HCT116 (cell line): ENCODE measurements at regions not wholly inside any gene's neighbourhood (a gene's known extent, or its start where the extent isn't known, plus 50 kb on each side); places are given as distances from the start of the nearest gene placed in this dataset.

Experiments used
- ATAC-seq: fragments of 200-7000 bp; cut with Tn5 transposase; 2 replicates; pipeline ENCODE4 v1.9.1; 2020; ENCODE audit warnings: mild to moderate bottlenecking, moderate library complexity
- BruUV-seq: library from RNA; stranded (reverse); fragments of 400-500 nt; replicated peaks from 2 replicates; lab custom pipeline; 2021; lab: Mats Ljungman, UMichigan
- CTCF ChIA-PET: fragments of 300-600 bp; sonication (Branson Sonifier 250); formaldehyde crosslinking; loops from one replicate; lab custom pipeline; 2021; ENCODE audit warnings: antibody characterized with exemption; lab: Charles Lee
- POLR2A ChIA-PET: fragments of 300-600, 350-600 bp; sonication (Branson Sonifier 250); formaldehyde crosslinking; loops from one replicate; lab custom pipeline; 2021; ENCODE audit warnings: antibody characterized with exemption; lab: Charles Lee
- RAD21 ChIA-PET, 2 experiments: fragments of 300-600 bp; sonication (Branson Sonifier 250); formaldehyde crosslinking; loops; one replicate each; lab custom pipeline; 2023; ENCODE audit warnings: low total read pairs in 2 of 2; ENCODE audit not compliant: uncharacterized antibody in 2 of 2, unreplicated experiment in 2 of 2, low non-redundant PET in 1 of 2; lab: Charles Lee
- DNase-seq: peaks from one replicate; pipeline ENCODE4 v3.0.0-alpha.2; 2010; ENCODE audit warnings: low read depth, low spot score
- H2AFZ ChIP-seq: fragments of 200-600 bp; shearing (Covaris generic), sonication (generic); 2 replicates; pipeline ENCODE4 v1.6.1; 2017; ENCODE audit warnings: low read depth, mixed run types, mixed read lengths, antibody characterized with exemption, low read length; ENCODE audit not compliant: poor library complexity, severe bottlenecking
- H3K27ac ChIP-seq: 2 replicates; pipeline ENCODE4 v1.5.1; 2012; ENCODE audit warnings: low read depth, low read length
- H3K27me3 ChIP-seq: fragments of 200-600 bp; sonication (generic); 2 replicates; pipeline ENCODE4 v1.6.1; 2016; ENCODE audit warnings: mixed run types, low read length, mixed read lengths; ENCODE audit not compliant: insufficient read depth
- H3K36me3 ChIP-seq, 2 experiments: fragments of 200-500 bp in 1 of 2; fragments of 200-600 bp in 1 of 2; sonication (Bioruptor generic) in 1 of 2; sonication (generic) in 1 of 2; 2 replicates each; pipeline versions ENCODE4 v1.5.1 to v1.6.1; 2014 to 2016; ENCODE audit warnings: low read length in 2 of 2, inconsistent platforms in 1 of 2, mixed read lengths in 1 of 2, mixed run types in 1 of 2; ENCODE audit not compliant: insufficient read depth in 2 of 2, control insufficient read depth in 1 of 2
- H3K4me1 ChIP-seq, 2 experiments: fragments of 200-600 bp in 1 of 2; sonication (generic) in 1 of 2; 2 replicates each; pipeline versions ENCODE4 v1.5.1 to v1.6.1; 2012 to 2017; ENCODE audit warnings: low read length in 2 of 2, inconsistent platforms in 1 of 2, mild to moderate bottlenecking in 1 of 2, mixed read lengths in 1 of 2, mixed run types in 1 of 2, moderate library complexity in 1 of 2; ENCODE audit not compliant: insufficient read depth in 2 of 2, control insufficient read depth in 1 of 2
- H3K4me2 ChIP-seq: fragments of 200-600 bp; sonication (generic); 2 replicates; pipeline ENCODE4 v1.6.1; 2017; ENCODE audit warnings: mixed run types, low read length, mixed read lengths
- H3K4me3 ChIP-seq, 2 experiments: fragments of 200-600 bp in 1 of 2; sonication (generic) in 1 of 2; replicated peaks in 1 of 2; 2 replicates each; pipeline ENCODE4 v1.5.1; 2011 to 2016; ENCODE audit warnings: low read length in 2 of 2, control low read depth in 1 of 2, low read depth in 1 of 2, mild to moderate bottlenecking in 1 of 2, mixed read lengths in 1 of 2, mixed run types in 1 of 2
- H3K79me2 ChIP-seq: fragments of 200-600 bp; sonication (generic); 2 replicates; pipeline ENCODE4 v1.6.1; 2017; ENCODE audit warnings: mild to moderate bottlenecking, mixed run types, low read length, moderate library complexity, mixed read lengths; ENCODE audit not compliant: insufficient read depth
- H3K9ac ChIP-seq: fragments of 200-600 bp; sonication (generic); 2 replicates; pipeline ENCODE4 v1.6.1; 2016; ENCODE audit warnings: low read length, mixed read lengths
- H3K9me2 ChIP-seq: fragments of 200-600 bp; sonication (generic), shearing (Covaris generic); 2 replicates; pipeline ENCODE4 v1.6.1; 2017; ENCODE audit warnings: mixed run types, mild to moderate bottlenecking, moderate library complexity; ENCODE audit not compliant: insufficient read depth
- H3K9me3 ChIP-seq, 2 experiments: fragments of 200-500 bp in 1 of 2; fragments of 200-600 bp in 1 of 2; sonication (Bioruptor generic) in 1 of 2; sonication (generic) in 1 of 2; 2 replicates each; pipeline ENCODE4 v1.6.1; 2014 to 2017; ENCODE audit warnings: low read length in 2 of 2, mixed read lengths in 2 of 2, inconsistent platforms in 1 of 2, low read depth in 1 of 2, mild to moderate bottlenecking in 1 of 2, mixed run types in 1 of 2, moderate library complexity in 1 of 2; ENCODE audit not compliant: control insufficient read depth in 1 of 2, insufficient read depth in 1 of 2
- H4K20me1 ChIP-seq: fragments of 200-600 bp; sonication (generic), shearing (Covaris generic); 2 replicates; pipeline ENCODE4 v1.6.1; 2017; ENCODE audit warnings: mixed run types, mild to moderate bottlenecking, moderate library complexity; ENCODE audit not compliant: insufficient read depth
- EZH2phosphoT487 ChIP-seq: fragments of 200-600 bp; IDR thresholded peaks from 2 replicates; pipeline ENCODE4 v1.6.1; 2018; ENCODE audit warnings: antibody characterized with exemption, borderline replicate concordance
- FOSL1 ChIP-seq: IDR thresholded peaks from 2 replicates; pipeline ENCODE4 v1.6.1; 2012; ENCODE audit warnings: low read depth
- POLR2AphosphoS5 ChIP-seq: IDR thresholded peaks from 2 replicates; pipeline ENCODE4 v1.6.1; 2011; ENCODE audit warnings: mild to moderate bottlenecking, low read depth, low read length, moderate library complexity
- SP1 ChIP-seq: IDR thresholded peaks from 2 replicates; pipeline ENCODE4 v1.6.1; 2012; ENCODE audit warnings: low read depth
- intact Hi-C: fragments of 100-400 bp; cut with micrococcal nuclease; formaldehyde crosslinking; loops from 2 replicates; pipeline ENCODE4 v1.10.0; 2022
- TF ChIP-seq, protein P1 (sequence below): IDR thresholded peaks from 2 replicates; pipeline ENCODE4 v1.6.1; 2012; ENCODE audit warnings: low read depth
- TF ChIP-seq, protein P2 (sequence below): IDR thresholded peaks from 2 replicates; pipeline ENCODE4 v1.6.1; 2011; ENCODE audit warnings: mild to moderate bottlenecking, low read length, moderate library complexity; ENCODE audit not compliant: insufficient replicate concordance; ENCODE audit errors: extremely low read depth
- TF ChIP-seq, protein P3 (sequence below): IDR thresholded peaks from 2 replicates; pipeline ENCODE4 v1.6.1; 2012

DNA sequence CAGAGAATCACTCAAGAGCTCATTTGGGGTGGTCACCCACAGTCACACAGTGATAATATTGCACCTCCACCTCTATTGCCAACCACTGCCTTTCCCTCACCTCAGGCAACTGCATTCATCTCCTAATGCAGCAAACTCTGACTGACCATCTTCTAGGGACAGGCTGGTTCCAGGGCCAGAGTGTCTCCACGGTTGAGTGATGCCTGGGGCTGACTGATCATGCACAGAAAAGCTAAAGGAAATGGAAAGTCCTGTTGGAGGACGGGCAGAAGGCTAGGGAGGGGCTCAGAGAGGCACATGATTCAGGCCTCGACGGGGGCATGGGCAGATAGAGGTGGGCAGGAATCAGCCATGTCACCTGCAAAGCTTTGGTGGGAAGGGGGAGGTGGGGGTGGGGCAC, 127.1 kb upstream of the TNS3 start (continued):
- no peak for TF ChIP-seq POLR2AphosphoS5
- TF ChIP-seq, protein P1, sequence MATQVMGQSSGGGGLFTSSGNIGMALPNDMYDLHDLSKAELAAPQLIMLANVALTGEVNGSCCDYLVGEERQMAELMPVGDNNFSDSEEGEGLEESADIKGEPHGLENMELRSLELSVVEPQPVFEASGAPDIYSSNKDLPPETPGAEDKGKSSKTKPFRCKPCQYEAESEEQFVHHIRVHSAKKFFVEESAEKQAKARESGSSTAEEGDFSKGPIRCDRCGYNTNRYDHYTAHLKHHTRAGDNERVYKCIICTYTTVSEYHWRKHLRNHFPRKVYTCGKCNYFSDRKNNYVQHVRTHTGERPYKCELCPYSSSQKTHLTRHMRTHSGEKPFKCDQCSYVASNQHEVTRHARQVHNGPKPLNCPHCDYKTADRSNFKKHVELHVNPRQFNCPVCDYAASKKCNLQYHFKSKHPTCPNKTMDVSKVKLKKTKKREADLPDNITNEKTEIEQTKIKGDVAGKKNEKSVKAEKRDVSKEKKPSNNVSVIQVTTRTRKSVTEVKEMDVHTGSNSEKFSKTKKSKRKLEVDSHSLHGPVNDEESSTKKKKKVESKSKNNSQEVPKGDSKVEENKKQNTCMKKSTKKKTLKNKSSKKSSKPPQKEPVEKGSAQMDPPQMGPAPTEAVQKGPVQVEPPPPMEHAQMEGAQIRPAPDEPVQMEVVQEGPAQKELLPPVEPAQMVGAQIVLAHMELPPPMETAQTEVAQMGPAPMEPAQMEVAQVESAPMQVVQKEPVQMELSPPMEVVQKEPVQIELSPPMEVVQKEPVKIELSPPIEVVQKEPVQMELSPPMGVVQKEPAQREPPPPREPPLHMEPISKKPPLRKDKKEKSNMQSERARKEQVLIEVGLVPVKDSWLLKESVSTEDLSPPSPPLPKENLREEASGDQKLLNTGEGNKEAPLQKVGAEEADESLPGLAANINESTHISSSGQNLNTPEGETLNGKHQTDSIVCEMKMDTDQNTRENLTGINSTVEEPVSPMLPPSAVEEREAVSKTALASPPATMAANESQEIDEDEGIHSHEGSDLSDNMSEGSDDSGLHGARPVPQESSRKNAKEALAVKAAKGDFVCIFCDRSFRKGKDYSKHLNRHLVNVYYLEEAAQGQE: no peak
- TF ChIP-seq SP1: no peak
- TF ChIP-seq, protein P2, sequence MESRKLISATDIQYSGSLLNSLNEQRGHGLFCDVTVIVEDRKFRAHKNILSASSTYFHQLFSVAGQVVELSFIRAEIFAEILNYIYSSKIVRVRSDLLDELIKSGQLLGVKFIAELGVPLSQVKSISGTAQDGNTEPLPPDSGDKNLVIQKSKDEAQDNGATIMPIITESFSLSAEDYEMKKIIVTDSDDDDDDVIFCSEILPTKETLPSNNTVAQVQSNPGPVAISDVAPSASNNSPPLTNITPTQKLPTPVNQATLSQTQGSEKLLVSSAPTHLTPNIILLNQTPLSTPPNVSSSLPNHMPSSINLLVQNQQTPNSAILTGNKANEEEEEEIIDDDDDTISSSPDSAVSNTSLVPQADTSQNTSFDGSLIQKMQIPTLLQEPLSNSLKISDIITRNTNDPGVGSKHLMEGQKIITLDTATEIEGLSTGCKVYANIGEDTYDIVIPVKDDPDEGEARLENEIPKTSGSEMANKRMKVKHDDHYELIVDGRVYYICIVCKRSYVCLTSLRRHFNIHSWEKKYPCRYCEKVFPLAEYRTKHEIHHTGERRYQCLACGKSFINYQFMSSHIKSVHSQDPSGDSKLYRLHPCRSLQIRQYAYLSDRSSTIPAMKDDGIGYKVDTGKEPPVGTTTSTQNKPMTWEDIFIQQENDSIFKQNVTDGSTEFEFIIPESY: no peak

DNA sequence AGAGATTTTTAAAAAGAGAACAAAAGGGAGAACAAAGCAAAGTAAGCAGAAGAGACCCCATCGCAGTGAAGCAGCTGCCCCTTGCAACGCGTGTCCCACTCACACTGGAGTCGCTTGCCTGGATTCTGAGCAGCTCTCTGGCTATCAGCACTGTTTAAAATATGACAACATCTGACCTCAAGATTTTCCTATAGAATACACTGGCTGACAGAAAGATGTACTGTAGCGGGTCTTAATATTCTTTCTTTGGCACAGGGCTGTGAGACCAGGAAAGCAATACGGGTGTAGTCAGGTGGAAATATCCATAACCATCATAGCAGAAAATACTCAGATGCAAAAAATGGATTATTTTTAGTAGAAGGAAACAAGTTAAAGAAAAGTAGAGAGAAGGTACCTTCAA, 125.7 kb upstream of the TNS3 start:
- no peaks in the 10 kb centered on the region for H4K20me1 ChIP-seq
- DNase-seq: no peak
- RAD21 ChIA-PET: no interaction called here
- no peaks in the 10 kb centered on the region for H3K79me2 ChIP-seq
- no peak overlapping the region for H2AFZ ChIP-seq
- H3K27me3 ChIP-seq: no peaks in the 10 kb centered on the region
- H3K4me1 ChIP-seq: no peaks in the 10 kb centered on the region
- CTCF ChIA-PET: no interaction called here
- H3K36me3 ChIP-seq: no peaks in the 10 kb centered on the region
- no peak overlapping the region for H3K4me3 ChIP-seq
- BruUV-seq: no TSS peak
- POLR2A ChIA-PET: no interaction called here
- TF ChIP-seq, protein P2: no peak
- TF ChIP-seq, protein P3, sequence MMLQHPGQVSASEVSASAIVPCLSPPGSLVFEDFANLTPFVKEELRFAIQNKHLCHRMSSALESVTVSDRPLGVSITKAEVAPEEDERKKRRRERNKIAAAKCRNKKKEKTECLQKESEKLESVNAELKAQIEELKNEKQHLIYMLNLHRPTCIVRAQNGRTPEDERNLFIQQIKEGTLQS: no peak
- TF ChIP-seq FOSL1 (no peak), EZH2phosphoT487 (no peak)
- intact Hi-C loops: no loop called here
- H3K27ac ChIP-seq: no peak overlapping the region
- ATAC-seq: no peak
- H3K4me2 ChIP-seq: no peak overlapping the region
- no peaks in the 10 kb centered on the region for H3K9me2 ChIP-seq
- no peaks in the 10 kb centered on the region for H3K9me3 ChIP-seq
- no peak overlapping the region for H3K9ac ChIP-seq
